H9 (cell line): ENCODE measurements at regions not wholly inside any gene's neighbourhood (a gene's known extent, or its start where the extent isn't known, plus 50 kb on each side); places are given as distances from the start of the nearest gene placed in this dataset.

Experiments
- DNase-seq: peaks from one replicate; pipeline ENCODE4 v3.0.0-alpha.2; 2017
- H2AFZ ChIP-seq: one replicate; pipeline ENCODE4 v1.6.1; 2013; ENCODE audit warnings: mild to moderate bottlenecking, low read length, control low read depth, moderate library complexity
- H2AK5ac ChIP-seq: 2 replicates; pipeline ENCODE4 v1.6.1; 2013; ENCODE audit warnings: low read length, control low read depth, mixed read lengths; ENCODE audit not compliant: insufficient read length
- H2BK120ac ChIP-seq: one replicate; pipeline ENCODE4 v1.6.1; 2013; ENCODE audit warnings: low read depth, mild to moderate bottlenecking, low read length, control low read depth, inconsistent platforms; ENCODE audit not compliant: poor library complexity, severe bottlenecking
- H2BK12ac ChIP-seq: 2 replicates; pipeline ENCODE4 v1.6.1; 2013; ENCODE audit warnings: low read length, control low read depth, mixed read lengths, low read depth; ENCODE audit not compliant: insufficient read length
- H2BK15ac ChIP-seq: 2 replicates; pipeline ENCODE4 v1.6.1; 2013; ENCODE audit warnings: low read depth, low read length, control low read depth
- H2BK20ac ChIP-seq: one replicate; pipeline ENCODE4 v1.6.1; 2013; ENCODE audit warnings: low read depth, mild to moderate bottlenecking, low read length, control low read depth, inconsistent platforms; ENCODE audit not compliant: poor library complexity, severe bottlenecking
- H2BK5ac ChIP-seq: 2 replicates; pipeline ENCODE4 v1.6.1; 2013; ENCODE audit warnings: low read length, control low read depth, mixed read lengths; ENCODE audit not compliant: insufficient read length
- H3K14ac ChIP-seq: 2 replicates; pipeline ENCODE4 v1.6.1; 2013; ENCODE audit warnings: low read length, control low read depth; ENCODE audit not compliant: insufficient read depth
- H3K18ac ChIP-seq: 2 replicates; pipeline ENCODE4 v1.6.1; 2013; ENCODE audit warnings: low read depth, mild to moderate bottlenecking, mixed read lengths, low read length, control low read depth; ENCODE audit not compliant: insufficient read length
- H3K23ac ChIP-seq: 2 replicates; pipeline ENCODE4 v1.6.1; 2013; ENCODE audit warnings: low read length, control low read depth, mixed read lengths, low read depth; ENCODE audit not compliant: insufficient read length
- H3K23me2 ChIP-seq: 2 replicates; pipeline ENCODE4 v1.6.1; 2013; ENCODE audit warnings: low read depth, mild to moderate bottlenecking, mixed read lengths, low read length, control low read depth; ENCODE audit not compliant: insufficient read length, poor library complexity, severe bottlenecking
- H3K27ac ChIP-seq: 2 replicates; pipeline ENCODE4 v1.5.1; 2013; ENCODE audit warnings: low read length, control low read depth, mixed read lengths, low read depth; ENCODE audit not compliant: insufficient read length
- H3K27me3 ChIP-seq: 2 replicates; pipeline ENCODE4 v1.6.1; 2013; ENCODE audit warnings: low read length, control low read depth, inconsistent platforms; ENCODE audit not compliant: insufficient read depth
- H3K4ac ChIP-seq: 2 replicates; pipeline ENCODE4 v1.6.1; 2013; ENCODE audit warnings: low read depth, mild to moderate bottlenecking, control low read depth, inconsistent platforms, low read length, moderate library complexity
- H3K4me1 ChIP-seq: 2 replicates; pipeline ENCODE4 v1.6.1; 2013; ENCODE audit warnings: low read length, control low read depth, inconsistent platforms; ENCODE audit not compliant: insufficient read depth
- H3K4me2 ChIP-seq: 2 replicates; pipeline ENCODE4 v1.6.1; 2013; ENCODE audit warnings: low read length, control low read depth, mixed read lengths; ENCODE audit not compliant: insufficient read length, insufficient read depth
- H3K56ac ChIP-seq: 2 replicates; pipeline ENCODE4 v1.6.1; 2013; ENCODE audit warnings: low read depth, mild to moderate bottlenecking, mixed read lengths, low read length, control low read depth; ENCODE audit not compliant: insufficient read length
- H3K79me1 ChIP-seq: 2 replicates; pipeline ENCODE4 v1.6.1; 2013; ENCODE audit warnings: low read depth, mild to moderate bottlenecking, moderate library complexity, low read length, control low read depth, inconsistent platforms; ENCODE audit not compliant: insufficient read depth, poor library complexity, severe bottlenecking
- H3K79me2 ChIP-seq: 2 replicates; pipeline ENCODE4 v1.6.1; 2013; ENCODE audit warnings: low read length, control low read depth, inconsistent platforms; ENCODE audit not compliant: insufficient read depth
- H3K9ac ChIP-seq: 2 replicates; pipeline ENCODE4 v1.6.1; 2013; ENCODE audit warnings: low read length, control low read depth, mixed read lengths; ENCODE audit not compliant: insufficient read length; ENCODE audit errors: extremely low read depth
- H3K9me3 ChIP-seq: one replicate; pipeline ENCODE4 v1.6.1; 2013; ENCODE audit warnings: low read depth, low read length, inconsistent platforms; ENCODE audit not compliant: control insufficient read depth
- H3T11ph ChIP-seq: one replicate; pipeline ENCODE4 v1.6.1; 2013; ENCODE audit warnings: mild to moderate bottlenecking, low read length, control low read depth, inconsistent platforms
- H4K20me1 ChIP-seq: one replicate; pipeline ENCODE4 v1.6.1; 2013; ENCODE audit not compliant: control insufficient read depth, insufficient read length, insufficient read depth
- H4K5ac ChIP-seq: 2 replicates; pipeline ENCODE4 v1.6.1; 2013; ENCODE audit warnings: low read depth, mild to moderate bottlenecking, mixed read lengths, low read length, control low read depth; ENCODE audit not compliant: insufficient read length
- H4K8ac ChIP-seq: replicated peaks from 2 replicates; pipeline ENCODE4 v1.6.1; 2013; ENCODE audit warnings: low read length, control low read depth, mixed read lengths, low read depth; ENCODE audit not compliant: insufficient read length
- H4K91ac ChIP-seq: 2 replicates; pipeline ENCODE4 v1.6.1; 2013; ENCODE audit warnings: low read depth, mild to moderate bottlenecking, moderate library complexity, mixed read lengths, low read length, control low read depth; ENCODE audit not compliant: insufficient read length
- H3K27ac Mint-ChIP-seq, 3 experiments: 2 replicates in 2 of 3; 3 replicates in 1 of 3; pipeline ENCODE4 v1.8.0; 2020 to 2021; ENCODE audit warnings: mixed read lengths in 3 of 3, mild to moderate bottlenecking in 1 of 3, moderate library complexity in 1 of 3
- H3K27me3 Mint-ChIP-seq: 2 replicates; pipeline ENCODE4 v1.8.0; 2021; ENCODE audit warnings: low read depth, mild to moderate bottlenecking, moderate library complexity, mixed read lengths
- H3K36me3 Mint-ChIP-seq, 3 experiments: 2 replicates in 2 of 3; 3 replicates in 1 of 3; pipeline ENCODE4 v1.8.0; 2020 to 2021; ENCODE audit warnings: low read depth in 3 of 3, mixed read lengths in 3 of 3; ENCODE audit not compliant: insufficient read depth in 1 of 3
- H3K4me1 Mint-ChIP-seq, 2 experiments: 2 replicates each; pipeline ENCODE4 v1.8.0; 2020; ENCODE audit warnings: mixed read lengths in 2 of 2
- H3K4me3 Mint-ChIP-seq, 2 experiments: 2 replicates in 1 of 2; 3 replicates in 1 of 2; pipeline ENCODE4 v1.8.0; 2020 to 2021; ENCODE audit warnings: mild to moderate bottlenecking in 2 of 2, mixed read lengths in 2 of 2, moderate library complexity in 1 of 2
- H3K9me3 Mint-ChIP-seq, 2 experiments: 2 replicates in 1 of 2; 3 replicates in 1 of 2; pipeline ENCODE4 v1.8.0; 2020; ENCODE audit warnings: mild to moderate bottlenecking in 2 of 2, mixed read lengths in 2 of 2, moderate library complexity in 1 of 2
- CTCF ChIP-seq: fragments of 200-600 bp; sonication (generic); conservative IDR thresholded peaks from 3 replicates; pipeline ENCODE4 v1.8.0; 2021; ENCODE audit warnings: antibody characterized with exemption, mild to moderate bottlenecking
- WGBS: extraction: QIAGEN DNeasy Blood & Tissue Kit; methylation state at CpG from one replicate; pipeline ENCODE4 v1.1.7; 2013; ENCODE audit warnings: missing lambda C conversion rate, low lambda C conversion rate, mixed read lengths; ENCODE audit not compliant: insufficient read length; ENCODE audit errors: extremely low coverage; 5-methylcytosine and 5-hydroxymethylcytosine counted together

GRCh38 chr3:59580499-59580898, 530.7 kb upstream of the CFAP20DC start:
- no peaks in the 10 kb centered on the region for H3K23me2 ChIP-seq
- no peak overlapping the region for H2BK20ac ChIP-seq
- no peak overlapping the region for H2BK5ac ChIP-seq
- no peak overlapping the region for H2BK120ac ChIP-seq
- no peaks in the 10 kb centered on the region for H3K27me3 ChIP-seq
- Mint-ChIP-seq H3K27ac (no peak overlapping the region), H3K4me3 (no peak overlapping the region), H3K9me3 (peaks cover 5 to 7% of the 10 kb centered on the region in 2 experiments; a peak in 4 of 5 replicates), H3K36me3 (peaks cover 0 to 10% (median 3%) of the 10 kb centered on the region in 3 experiments; a peak in 5 of 7 replicates), H3K4me1 (no peaks in the 10 kb centered on the region), H3K27me3 (no peaks in the 10 kb centered on the region; the same call in 1 of the 2 replicates)
- no peak for DNase-seq
- H3K14ac ChIP-seq: no peak overlapping the region
- H3K4me2 ChIP-seq: no peak overlapping the region
- no peak overlapping the region for H2BK12ac ChIP-seq
- H3K18ac ChIP-seq: no peak overlapping the region
- no peaks in the 10 kb centered on the region for H3K9me3 ChIP-seq
- no peak overlapping the region for H4K91ac ChIP-seq
- H3K23ac ChIP-seq: no peak overlapping the region
- TF ChIP-seq CTCF: no peak
- no peaks in the 10 kb centered on the region for H3K79me2 ChIP-seq
- no peak overlapping the region for H2AFZ ChIP-seq
- H3T11ph ChIP-seq: no peak overlapping the region
- H4K20me1 ChIP-seq: no peaks in the 10 kb centered on the region
- H4K5ac ChIP-seq: no peak overlapping the region
- H2BK15ac ChIP-seq: no peak overlapping the region
- no peak overlapping the region for H3K56ac ChIP-seq
- no peaks in the 10 kb centered on the region for H3K4me1 ChIP-seq
- whole genome bisulfite sequencing: no CpG with 5 or more reads among the region's 3 CpGs
- no peak overlapping the region for H4K8ac ChIP-seq
- no peak overlapping the region for H3K27ac ChIP-seq
- no peak overlapping the region for H3K9ac ChIP-seq
- H3K4ac ChIP-seq: no peak overlapping the region
- no peak overlapping the region for H2AK5ac ChIP-seq
- H3K79me1 ChIP-seq: no peaks in the 10 kb centered on the region
